Hepatocyte (in vitro differentiated cells): ENCODE measurements at regions not wholly inside any gene's neighbourhood (a gene's known extent, or its start where the extent isn't known, plus 50 kb on each side); places are given as distances from the start of the nearest gene placed in this dataset.

ENCODE experiments used
- CTCF ChIP-seq: fragments of 200-600 bp; sonication (generic); IDR thresholded peaks from 2 replicates; pipeline ENCODE4 v1.5.1; 2016; ENCODE audit warnings: antibody characterized with exemption, mild to moderate bottlenecking; ENCODE audit not compliant: poor library complexity
- EZH2 ChIP-seq: fragments of 200-600 bp; sonication (generic); IDR thresholded peaks from 2 replicates; pipeline ENCODE4 v1.6.1; 2016; ENCODE audit warnings: antibody characterized with exemption, mild to moderate bottlenecking, borderline replicate concordance
- EZH2phosphoT487 ChIP-seq: fragments of 200-600 bp; sonication (generic); IDR thresholded peaks from one replicate; pipeline ENCODE4 v1.6.1; 2018; ENCODE audit warnings: antibody characterized with exemption, mild to moderate bottlenecking, low read depth, moderate library complexity; ENCODE audit not compliant: unreplicated experiment, severe bottlenecking

GRCh38 chr11:92852946-92853345, 116.5 kb upstream of the MTNR1B start:
- no peak for TF ChIP-seq CTCF
- TF ChIP-seq EZH2, result no peak
- TF ChIP-seq EZH2phosphoT487, result no peak
